ENCODE measurements at regions not wholly inside any gene's neighbourhood (a gene's known extent, or its start where the extent isn't known, plus 50 kb on each side); places are given as distances from the start of the nearest gene placed in this dataset.
"Not testable (repeated sequence)": the region's sequence is repeated elsewhere in the genome, so short reads cannot be mapped to it uniquely, and the experiment has no call there.

- DNase-seq = no peak
These were observed 94.2 kb upstream of the MTAP start for GRCh38 chr9:21708260-21708711.

DNA sequence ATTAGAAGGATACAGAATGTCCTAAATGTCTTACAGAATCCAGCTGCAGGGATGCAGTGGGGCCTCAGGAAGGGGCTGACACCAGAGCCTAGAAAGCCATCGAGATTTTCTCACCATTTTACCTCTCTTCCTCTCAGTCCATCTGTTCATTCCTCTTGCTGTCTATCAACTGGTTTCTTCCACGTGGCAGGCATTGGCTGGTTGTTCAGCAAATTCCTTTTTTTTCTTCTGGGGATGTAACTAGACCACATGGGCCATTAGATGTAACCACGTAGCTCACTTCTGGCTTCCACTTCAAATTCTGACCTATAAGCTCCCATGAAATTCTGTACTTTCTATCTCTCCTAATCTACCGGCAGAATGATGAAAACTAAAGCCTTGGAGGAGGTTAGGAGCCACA lies 93.6 kb upstream of the MTAP start:
- no peak for DNase-seq

DNA sequence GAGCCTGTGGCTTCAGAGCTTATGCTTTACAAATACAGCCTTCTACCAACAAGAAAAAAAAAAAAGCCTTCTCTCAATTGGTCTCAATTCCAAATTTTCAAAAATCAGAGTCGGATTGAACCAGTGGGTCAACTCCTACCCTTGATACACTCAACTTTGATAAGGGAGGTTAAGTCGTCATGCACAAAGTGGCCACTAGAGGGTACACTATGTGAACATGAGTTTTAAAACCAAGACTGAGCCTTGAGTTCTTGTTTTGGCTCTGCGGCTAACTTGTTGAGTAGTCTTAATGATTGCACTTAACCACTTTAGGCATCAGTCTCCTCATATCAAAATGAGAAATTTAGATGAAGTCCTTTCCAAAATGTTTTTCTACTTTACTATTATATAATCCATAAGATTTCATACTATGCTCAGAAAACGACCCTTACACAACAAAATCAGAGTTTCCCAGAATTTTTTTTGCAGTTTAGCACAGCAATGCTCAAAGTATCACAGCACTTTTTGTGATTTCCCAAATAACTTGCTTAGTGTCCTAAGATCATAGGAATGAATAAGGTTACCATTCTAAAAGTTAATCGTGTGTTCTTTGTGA lies 92.9 kb upstream of the MTAP start:
- DNase-seq = no peak

GRCh38 chr9:21710548-21711191 lies 91.8 kb upstream of the MTAP start:
- no peak for DNase-seq

DNA sequence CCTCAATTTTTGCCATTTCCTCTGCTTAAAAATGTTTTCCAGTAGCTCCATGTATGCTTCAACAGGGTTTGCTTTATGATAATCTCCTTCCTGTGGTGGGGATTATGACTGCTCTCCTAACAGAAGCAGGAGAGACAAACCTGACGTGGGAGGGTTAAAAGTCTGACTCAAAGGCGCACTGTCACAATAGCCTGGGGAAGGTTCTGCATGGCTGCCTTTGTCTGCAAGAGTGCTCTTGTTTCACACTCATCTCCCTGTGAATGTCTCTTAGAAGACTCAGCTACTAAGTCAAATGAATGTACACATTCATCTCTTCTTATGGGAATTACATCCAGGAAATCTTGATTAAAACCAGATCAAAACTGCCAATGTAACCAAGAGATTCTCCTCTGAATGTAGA lies 90.9 kb upstream of the MTAP start:
- no peak for DNase-seq

DNA sequence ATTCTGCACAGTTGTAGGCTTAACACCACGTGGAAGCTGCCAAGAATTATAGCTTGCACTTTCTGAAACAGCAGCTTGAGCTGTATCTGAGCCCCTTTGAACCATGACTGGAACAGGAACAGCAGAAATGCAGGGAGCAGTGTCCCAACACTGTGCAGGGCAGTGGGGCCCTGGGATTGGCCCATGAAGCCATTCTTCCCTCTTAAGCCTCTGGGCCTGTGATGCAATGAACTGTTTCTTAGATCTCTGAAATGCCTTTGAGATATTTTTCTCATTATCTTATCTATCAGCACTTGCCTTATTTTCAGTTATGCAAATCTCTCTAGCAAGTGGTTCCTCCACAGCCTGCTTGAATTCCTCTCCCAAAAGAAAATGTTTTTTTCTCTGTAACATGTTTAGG lies 87.0 kb upstream of the MTAP start:
- DNase-seq = no peak

DNA sequence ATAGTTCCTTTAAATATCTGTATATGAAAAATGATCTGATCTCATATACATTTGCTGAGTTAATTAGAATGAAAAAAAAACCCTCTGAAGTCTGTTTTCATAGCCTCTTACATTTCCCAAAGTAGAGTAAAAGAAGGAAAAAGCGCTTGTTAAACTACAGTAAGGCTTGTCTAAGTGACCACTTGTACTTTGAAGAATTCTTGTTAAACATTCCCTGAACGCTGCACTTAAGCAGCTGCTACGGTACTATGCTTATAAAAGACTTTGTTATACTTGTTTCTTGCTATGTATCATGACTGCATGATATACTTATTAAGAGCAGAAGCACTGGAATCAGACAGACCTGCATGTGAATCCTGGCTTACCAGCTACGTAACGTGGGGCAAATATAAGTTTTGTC lies 81.7 kb upstream of the MTAP start:
- DNase-seq = no peak

- DNase-seq = not testable (repeated sequence)
These were observed 75.0 kb upstream of the MTAP start for GRCh38 chr9:21727411-21727810.

DNA sequence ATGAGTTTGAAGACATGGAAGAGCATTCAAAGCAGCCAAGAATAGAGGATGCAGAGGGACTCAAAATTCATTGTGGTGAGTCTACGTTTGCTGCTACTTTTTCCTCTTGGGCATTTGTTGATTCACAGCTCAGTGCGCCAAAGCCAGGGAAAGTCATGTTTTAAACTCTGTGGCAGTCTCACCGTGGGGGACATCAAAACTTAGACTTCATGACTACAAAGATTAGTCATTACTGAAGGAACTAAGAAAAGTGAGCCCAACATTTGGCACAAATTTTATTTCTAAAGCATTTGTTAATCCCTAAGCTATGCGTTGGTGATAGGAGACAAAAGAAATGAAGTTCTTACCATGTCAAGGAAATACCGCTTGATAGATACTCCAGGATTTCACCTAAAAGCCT lies 73.7 kb upstream of the MTAP start:
- no peak for DNase-seq

DNA sequence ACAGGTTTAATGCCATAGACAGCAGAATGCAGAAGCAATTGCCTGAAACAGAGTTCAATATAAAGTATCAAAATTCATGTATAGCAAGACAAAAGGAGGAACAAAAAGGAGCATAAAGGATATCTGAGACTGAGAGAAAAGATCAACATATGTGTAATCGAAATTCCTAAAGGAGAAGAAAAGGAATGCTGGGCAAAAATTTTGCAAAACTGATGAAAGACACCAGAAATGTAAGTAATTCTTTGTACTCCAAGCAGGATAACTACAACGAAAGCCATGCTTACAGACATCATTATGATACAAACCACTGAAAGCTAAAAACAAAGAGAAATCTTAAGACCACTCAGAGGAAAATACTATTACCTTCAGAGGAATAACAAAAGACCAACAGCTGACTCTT lies 72.8 kb upstream of the MTAP start:
- DNase-seq = no peak

DNA sequence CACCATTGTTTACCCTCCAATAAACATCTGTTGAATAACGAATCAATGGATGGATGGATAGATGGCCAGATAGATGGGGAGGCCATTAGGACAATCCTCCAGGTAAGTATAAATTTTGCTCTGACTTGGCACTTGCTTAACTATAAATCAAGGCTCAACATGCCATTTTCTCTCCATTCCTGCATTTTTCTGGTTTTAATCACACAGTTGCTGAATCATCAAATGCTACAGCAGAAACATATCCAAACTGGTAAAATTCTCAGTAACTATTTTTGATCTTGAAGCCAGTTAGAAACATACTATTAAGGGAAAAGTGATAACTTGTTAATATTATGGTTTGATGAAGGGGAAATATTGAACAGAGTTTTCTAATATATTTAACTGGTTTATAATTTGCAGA lies 71.5 kb upstream of the MTAP start:
- DNase-seq = no peak

GRCh38 chr9:21741151-21741550 lies 61.3 kb upstream of the MTAP start:
- DNase-seq = no peak

- DNase-seq = no peak
These were observed 58.1 kb upstream of the MTAP start for GRCh38 chr9:21744320-21744719.

DNA sequence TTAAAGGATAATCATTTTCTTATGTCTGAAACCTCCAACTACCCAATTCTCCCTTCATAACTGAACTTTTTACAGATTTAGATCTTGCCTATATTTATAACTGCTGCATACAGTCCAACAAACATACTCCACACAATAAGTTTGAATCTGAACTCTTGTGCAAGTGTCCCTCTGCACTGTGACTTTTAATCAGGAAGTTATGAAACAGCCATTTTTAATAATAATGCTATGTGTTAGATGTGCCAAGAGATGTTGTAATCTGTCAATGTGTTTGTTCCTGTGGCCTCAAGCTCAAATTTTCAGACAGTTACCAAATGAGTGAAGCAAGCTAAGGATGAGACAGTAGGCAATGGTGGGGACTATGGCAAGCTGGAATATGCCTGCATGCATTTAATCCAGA lies 57.6 kb upstream of the MTAP start:
- DNase-seq = no peak

DNA sequence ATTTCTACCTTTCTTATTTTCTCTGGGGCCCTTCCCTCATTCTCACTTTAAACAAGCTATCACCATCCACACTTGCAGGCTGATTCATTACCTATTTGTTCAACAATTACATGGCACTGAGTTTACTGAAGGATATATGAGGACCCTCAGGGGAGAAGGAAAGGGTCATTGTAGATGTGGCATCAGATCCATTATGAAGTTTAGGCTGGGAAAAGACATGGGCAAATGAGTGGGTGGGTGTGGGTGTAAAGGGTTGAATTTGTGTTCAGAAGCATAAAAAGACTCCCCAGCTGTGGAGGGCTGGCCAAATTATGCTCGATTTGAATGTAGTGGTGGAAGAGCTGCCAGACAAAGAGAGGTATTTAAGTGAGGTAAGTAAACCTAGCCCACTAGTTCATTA lies 55.9 kb upstream of the MTAP start:
- no peak for DNase-seq

- no peak for DNase-seq
These were observed 55.3 kb upstream of the MTAP start for GRCh38 chr9:21747175-21747574.

- DNase-seq = no peak
These were observed 52.3 kb upstream of the MTAP start for GRCh38 chr9:21750021-21750735.

- no peak for DNase-seq
These were observed 50.4 kb upstream of the MTAP start for GRCh38 chr9:21751998-21752397.

All from amniotic stem cell (primary cell).